Inflammatory macrophage treated with lipopolysaccharide for 4 hours (primary cell): ENCODE measurements at regions not wholly inside any gene's neighbourhood (a gene's known extent, or its start where the extent isn't known, plus 50 kb on each side); places are given as distances from the start of the nearest gene placed in this dataset.
"Not testable (repeated sequence)": the region's sequence is repeated elsewhere in the genome, so short reads cannot be mapped to it uniquely, and the experiment has no call there.

Experiments used
- DNase-seq: peaks from one replicate; pipeline ENCODE4 v3.0.0-alpha.2; 2020

GRCh38 chr6:14379568-14379967 is 262.0 kb downstream of the CD83 start:
- DNase-seq: peak; percentile 8

GRCh38 chr6:14380086-14380820 is 262.7 kb downstream of the CD83 start:
- DNase-seq: no peak

GRCh38 chr6:14380901-14381828 is 263.6 kb downstream of the CD83 start:
- DNase-seq: no peak

GRCh38 chr6:14381829-14382677 is 264.5 kb downstream of the CD83 start:
- no peak for DNase-seq

- no peak for DNase-seq
These were observed 265.2 kb downstream of the CD83 start for GRCh38 chr6:14382678-14383236.

GRCh38 chr6:14383393-14384174 is 266.0 kb downstream of the CD83 start:
- peak; percentile 63 for DNase-seq

GRCh38 chr6:14384175-14384949 is 266.8 kb downstream of the CD83 start:
- no peak for DNase-seq

DNA sequence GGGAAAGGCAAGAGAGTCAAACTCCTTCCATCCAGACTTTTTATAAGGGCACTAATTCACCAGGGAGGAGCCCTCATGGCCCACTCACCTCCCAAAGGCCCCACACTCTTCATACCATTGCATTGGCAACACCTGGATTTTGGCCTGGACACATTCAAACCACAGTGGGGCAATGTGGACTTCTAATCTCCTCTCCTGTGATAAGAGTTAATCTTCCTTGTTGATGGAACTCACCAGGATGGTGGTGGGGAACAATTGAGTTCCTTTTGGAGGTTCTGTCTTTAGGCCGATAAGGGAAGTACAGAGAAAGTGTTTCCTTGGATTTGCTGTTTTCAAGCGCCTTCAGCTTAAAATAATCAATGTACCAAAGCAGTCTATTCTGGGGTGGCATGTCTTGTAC is 268.7 kb downstream of the CD83 start:
- DNase-seq: no peak

DNA sequence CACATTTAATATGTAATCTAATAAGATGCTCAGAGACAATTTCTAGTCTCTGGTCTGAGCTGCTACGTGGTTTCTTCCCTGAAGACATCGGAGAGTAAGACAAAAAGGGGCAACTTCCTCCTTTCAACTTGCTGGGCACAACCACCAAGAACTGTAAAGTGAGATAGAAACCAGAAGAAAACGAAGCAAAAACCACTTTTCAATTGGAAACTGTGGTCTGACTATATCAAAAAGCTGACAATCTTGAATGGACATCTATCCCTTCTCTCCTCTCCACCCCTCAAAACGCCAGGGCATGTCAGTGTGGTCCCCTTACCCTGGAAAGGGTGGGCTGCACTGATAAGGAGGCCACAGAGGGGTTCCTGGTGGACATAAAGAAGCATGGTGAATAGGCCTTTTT is 269.1 kb downstream of the CD83 start:
- peak; percentile 34 for DNase-seq

DNA sequence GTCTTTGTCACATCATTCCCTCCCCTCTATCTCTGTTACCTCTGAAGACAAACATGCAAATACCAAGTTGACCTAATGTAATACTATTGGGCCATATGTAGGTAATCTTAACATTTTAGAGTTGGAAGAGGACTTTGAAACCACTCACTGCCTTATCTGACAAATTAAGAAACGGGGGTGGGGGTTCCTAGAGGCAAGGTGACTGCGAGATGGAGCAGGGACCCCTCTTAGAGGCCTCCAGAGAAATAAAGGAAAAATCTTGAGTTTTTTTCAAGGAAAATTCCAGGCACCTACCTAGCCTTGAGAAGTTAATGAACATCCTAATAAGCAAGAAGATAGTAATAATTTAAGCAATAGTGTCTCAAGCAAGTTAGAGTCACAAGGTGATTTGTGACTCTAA is 270.8 kb downstream of the CD83 start:
- no peak for DNase-seq

DNA sequence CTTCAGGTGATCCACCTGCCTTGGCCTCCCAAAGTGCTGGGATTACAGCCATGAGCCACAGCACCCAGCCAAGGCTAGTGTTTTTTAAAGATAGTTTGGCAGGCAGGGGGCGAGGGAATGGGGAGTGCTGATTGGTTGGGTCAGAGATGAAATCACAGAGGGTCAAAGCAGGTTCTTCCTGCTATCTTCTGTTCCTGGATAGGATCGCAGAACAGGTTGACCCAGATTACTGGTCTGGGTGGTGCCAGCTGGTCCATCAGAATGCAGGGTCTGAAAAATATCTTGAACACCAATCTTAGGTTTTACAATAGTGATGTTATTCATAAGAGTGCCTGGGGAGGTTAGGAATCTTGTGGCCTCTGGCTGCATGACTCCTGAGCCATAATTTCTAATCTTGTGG is 272.2 kb downstream of the CD83 start:
- DNase-seq: not testable (repeated sequence)

GRCh38 chr6:14390805-14391204 is 273.2 kb downstream of the CD83 start:
- no peak for DNase-seq

DNA sequence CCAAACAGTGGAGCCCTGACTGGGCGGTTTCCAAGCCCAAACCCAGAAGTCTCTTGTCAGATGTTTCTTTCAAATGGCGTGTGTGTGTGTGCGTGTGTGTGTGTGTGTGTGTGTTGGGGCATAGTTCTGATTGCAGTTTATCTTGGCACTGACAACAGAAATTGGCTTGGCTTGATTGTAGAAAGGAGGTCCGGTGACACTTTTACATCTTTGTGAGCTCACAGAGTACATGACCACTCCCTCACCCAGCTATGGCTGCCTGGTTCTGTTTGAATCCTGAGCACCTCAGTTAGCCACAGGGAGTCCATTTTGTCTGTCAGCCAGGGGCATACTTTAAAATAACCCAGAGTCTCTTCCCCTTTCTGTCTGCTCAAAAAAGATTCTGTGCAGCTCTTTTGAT is 276.3 kb downstream of the CD83 start:
- DNase-seq: no peak

- DNase-seq: no peak
These were observed 278.8 kb downstream of the CD83 start for GRCh38 chr6:14396392-14396791.

DNA sequence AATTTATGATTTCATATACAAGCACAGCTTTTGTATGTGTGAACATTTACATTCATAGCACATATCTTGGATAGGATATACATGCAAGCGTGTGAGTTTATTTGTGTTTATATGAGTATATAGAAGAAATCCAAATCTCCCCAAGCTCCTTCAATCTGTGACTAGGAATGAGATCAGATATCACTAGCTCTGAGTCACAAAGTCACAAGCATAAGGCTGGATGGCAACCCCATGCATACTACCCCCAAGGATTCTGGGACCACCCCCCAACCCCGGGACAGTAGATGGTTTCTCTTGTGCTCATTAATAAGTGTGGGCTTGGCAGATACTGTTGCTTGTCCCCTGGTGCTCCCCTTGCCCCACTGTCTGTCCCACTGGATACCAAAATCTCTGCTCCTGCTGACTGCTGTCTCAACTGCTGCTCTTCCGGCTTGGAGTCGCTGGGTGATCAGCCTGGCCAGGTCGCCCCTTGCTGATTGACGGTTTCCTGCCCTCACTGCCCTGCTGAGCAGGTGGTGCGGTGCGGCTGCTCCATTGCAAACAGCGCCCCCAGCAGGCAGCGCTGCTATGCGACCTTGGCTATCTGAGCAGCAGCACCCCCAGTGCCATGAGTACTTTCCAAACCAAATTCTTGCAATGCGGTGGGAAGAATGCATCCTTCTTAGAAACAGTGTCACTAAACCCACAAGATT is 279.4 kb downstream of the CD83 start:
- DNase-seq: no peak

DNA sequence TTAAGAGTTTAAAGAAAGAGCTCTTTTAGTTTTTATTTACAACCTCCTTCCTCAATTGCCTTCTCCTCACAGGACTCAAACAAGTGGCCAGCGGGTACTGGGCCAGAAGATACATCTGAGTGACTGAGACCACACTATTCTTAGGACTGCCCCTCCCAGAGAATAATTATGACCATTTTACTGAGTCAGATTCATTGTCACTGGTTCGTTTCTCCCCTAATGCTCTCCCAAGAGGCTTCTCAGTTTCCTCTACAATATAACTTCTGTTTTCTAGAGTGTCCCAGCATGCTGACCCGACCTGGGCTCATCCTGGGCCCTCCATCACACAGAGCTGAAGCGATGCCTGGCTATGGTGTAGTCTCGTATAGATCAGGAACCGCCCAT is 279.9 kb downstream of the CD83 start:
- DNase-seq: no peak

GRCh38 chr6:14398953-14399352 is 281.4 kb downstream of the CD83 start:
- no peak for DNase-seq

DNA sequence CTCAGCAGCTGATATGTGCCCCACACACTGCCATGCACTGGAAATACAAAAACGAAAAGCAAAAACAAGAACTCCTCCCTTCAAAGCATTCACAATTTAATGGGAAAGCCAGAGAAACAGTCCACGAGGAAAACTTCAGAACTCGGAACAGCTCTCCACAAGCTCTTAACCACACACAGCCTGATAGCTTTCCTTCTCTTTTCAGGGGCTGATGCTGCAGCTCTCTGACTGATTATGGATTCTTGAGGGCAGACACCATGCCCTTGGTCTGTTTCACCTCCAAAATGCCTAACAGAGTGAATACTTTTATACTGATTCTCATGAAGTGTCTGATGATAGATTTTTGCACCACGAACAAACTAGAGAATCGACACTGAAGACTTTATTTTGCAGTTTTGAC is 282.1 kb downstream of the CD83 start:
- no peak for DNase-seq

DNA sequence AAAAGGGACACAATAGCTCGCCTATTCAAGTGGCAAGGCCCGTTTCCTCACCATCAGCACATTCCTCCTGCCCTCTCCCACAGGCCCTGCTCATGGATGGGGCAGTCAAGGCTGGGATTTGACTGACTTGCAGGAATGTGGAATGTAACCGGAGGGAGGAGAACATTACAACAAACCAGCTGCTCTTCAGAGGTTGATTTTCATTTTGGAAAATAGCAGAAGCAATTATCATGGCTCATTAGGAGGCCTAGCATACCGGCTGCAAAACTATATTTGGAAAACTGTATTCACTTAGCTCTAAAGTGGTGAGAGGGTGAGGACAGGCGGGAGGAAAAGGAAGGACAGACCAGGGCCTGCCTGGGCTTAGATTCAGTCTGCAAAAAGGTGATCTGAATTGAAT is 283.7 kb downstream of the CD83 start:
- DNase-seq: no peak

- DNase-seq: no peak
These were observed 289.2 kb downstream of the CD83 start for GRCh38 chr6:14406614-14407331.
